Testis (tissue), 2 donors: ENCODE measurements at regions not wholly inside any gene's neighbourhood (a gene's known extent, or its start where the extent isn't known, plus 50 kb on each side); places are given as distances from the start of the nearest gene placed in this dataset.

ENCODE experiments used
- CTCF ChIP-seq, 3 experiments: fragments of 450-650 bp in 2 of 3; fragments of 200-600 bp in 1 of 3; sonication (generic) in 1 of 3; IDR thresholded peaks; one replicate each; pipeline ENCODE4 v1.5.1; 2016 to 2019; ENCODE audit warnings: antibody characterized with exemption in 3 of 3, mild to moderate bottlenecking in 2 of 3, moderate library complexity in 1 of 3
- POLR2A ChIP-seq: fragments of 450-650 bp; IDR thresholded peaks from one replicate; pipeline ENCODE4 v1.6.1; 2017; ENCODE audit warnings: antibody characterized with exemption, mild to moderate bottlenecking, moderate library complexity

DNA sequence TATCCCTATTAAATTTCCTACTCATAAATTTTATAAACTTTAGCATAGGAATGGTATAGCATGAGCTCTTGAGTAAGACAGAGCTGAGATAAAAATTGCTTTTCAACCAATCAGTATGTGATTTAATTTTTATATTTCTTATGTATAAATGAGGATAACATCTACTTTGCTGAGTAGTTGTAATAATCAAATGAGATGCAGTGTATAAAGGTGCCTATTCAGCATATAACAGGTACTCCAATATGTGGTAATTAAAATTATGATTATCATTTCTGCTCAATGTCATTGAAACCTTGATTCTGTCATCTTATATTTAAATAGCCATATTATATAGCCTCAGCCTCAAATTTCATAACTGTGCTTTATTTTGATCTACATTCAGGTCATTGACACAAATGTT lies 700.4 kb upstream of the SLC8A1 start:
- TF ChIP-seq POLR2A (no peak), CTCF (IDR thresholded peaks at IDR 0.05) (no peak)
